RPMI8226 (cell line): ENCODE measurements at regions not wholly inside any gene's neighbourhood (a gene's known extent, or its start where the extent isn't known, plus 50 kb on each side); places are given as distances from the start of the nearest gene placed in this dataset.
"Not testable (repeated sequence)": the region's sequence is repeated elsewhere in the genome, so short reads cannot be mapped to it uniquely, and the experiment has no call there.

Experiments used
- DNase-seq: peaks from one replicate; pipeline ENCODE4 v3.0.0-alpha.2; 2015

GRCh38 chr4:156154978-156155377 lies 201.3 kb upstream of the CTSO start:
- no peak for DNase-seq

- no peak for DNase-seq
Measured at GRCh38 chr4:156146571-156146970, 192.9 kb upstream of the CTSO start.

- no peak for DNase-seq
Measured at GRCh38 chr4:156144961-156145360, 191.3 kb upstream of the CTSO start.

GRCh38 chr4:156138781-156139280 lies 185.2 kb upstream of the CTSO start:
- no peak for DNase-seq

GRCh38 chr4:156137679-156138473 lies 184.2 kb upstream of the CTSO start:
- no peak for DNase-seq

GRCh38 chr4:156132196-156132595 lies 178.5 kb upstream of the CTSO start:
- no peak for DNase-seq

GRCh38 chr4:156128616-156129015 lies 174.9 kb upstream of the CTSO start:
- DNase-seq = no peak

- DNase-seq = no peak
Measured at GRCh38 chr4:156118507-156119220, 165.0 kb upstream of the CTSO start.

GRCh38 chr4:156117743-156118142 lies 164.1 kb upstream of the CTSO start:
- no peak for DNase-seq

- no peak for DNase-seq
Measured at GRCh38 chr4:156116991-156117390, 163.3 kb upstream of the CTSO start.

GRCh38 chr4:156113138-156113765 lies 159.6 kb upstream of the CTSO start:
- DNase-seq = no peak

- no peak for DNase-seq
Measured at GRCh38 chr4:156111686-156112085, 158.0 kb upstream of the CTSO start.

GRCh38 chr4:156109943-156110900 lies 156.6 kb upstream of the CTSO start:
- no peak for DNase-seq

- not testable (repeated sequence) for DNase-seq
Measured at GRCh38 chr4:156109087-156109486, 155.4 kb upstream of the CTSO start.

GRCh38 chr4:156103311-156103710 lies 149.6 kb upstream of the CTSO start:
- DNase-seq = no peak

GRCh38 chr4:156102411-156102810 lies 148.7 kb upstream of the CTSO start:
- no peak for DNase-seq

- no peak for DNase-seq
Measured at GRCh38 chr4:156101571-156101970, 147.9 kb upstream of the CTSO start.

GRCh38 chr4:156100651-156101050 lies 147.0 kb upstream of the CTSO start:
- DNase-seq = no peak

- DNase-seq = no peak
Measured at GRCh38 chr4:156098805-156099204, 145.1 kb upstream of the CTSO start.

- no peak for DNase-seq
Measured at GRCh38 chr4:156085100-156085499, 131.4 kb upstream of the CTSO start.

GRCh38 chr4:156084373-156084772 lies 130.7 kb upstream of the CTSO start:
- DNase-seq = no peak

GRCh38 chr4:156073976-156074375 lies 120.3 kb upstream of the CTSO start:
- no peak for DNase-seq

- no peak for DNase-seq
Measured at GRCh38 chr4:156060661-156061060, 107.0 kb upstream of the CTSO start.
